ENCODE measurements at regions not wholly inside any gene's neighbourhood (a gene's known extent, or its start where the extent isn't known, plus 50 kb on each side); places are given as distances from the start of the nearest gene placed in this dataset.

GRCh38 chr1:238833919-238834318, 552.4 kb upstream of the CHRM3 start:
- Histone ChIP-seq H3K4me3 (replicated peaks in 1 of 3; ENCODE audit: insufficient read depth in 1 of 3, low read depth in 1 of 3, low read length in 3 of 3) (no peak overlapping the region), H3K36me3 (ENCODE audit: control insufficient read depth in 2 of 2, extremely low read depth in 1 of 2, insufficient read depth in 2 of 2, low read length in 2 of 2) (no peaks in the 10 kb centered on the region), H3K4me2 (ENCODE audit: insufficient read depth, low read length) (no peak overlapping the region), H2AFZ (ENCODE audit: low read depth, low read length) (no peak overlapping the region), H3K4me1 (ENCODE audit: control insufficient read depth, extremely low read depth, insufficient read depth, low read length) (no peaks in the 10 kb centered on the region), H3K79me2 (ENCODE audit: control insufficient read depth, insufficient read depth, low read length) (no peaks in the 10 kb centered on the region), H3K9me3 (replicated peaks; ENCODE audit: control insufficient read depth, insufficient read depth, low read length) (no peaks in the 10 kb centered on the region), H3K9ac (replicated peaks; ENCODE audit: extremely low read depth, insufficient read depth, low read length) (no peak overlapping the region), H3K27ac (ENCODE audit: insufficient read depth, low read depth, low read length) (no peak overlapping the region), H4K20me1 (replicated peaks; ENCODE audit: control insufficient read depth, extremely low read depth, insufficient read depth, low read length) (no peaks in the 10 kb centered on the region), H3K27me3 (ENCODE audit: control insufficient read depth in 2 of 2, insufficient read depth in 2 of 2, low read length in 2 of 2) (no peaks in the 10 kb centered on the region), H3K9me1 (replicated peaks; ENCODE audit: control insufficient read depth, extremely low read depth, insufficient read depth, low read length) (no peaks in the 10 kb centered on the region)
- no peak for FAIRE-seq
- ChIA-PET CTCF (no interaction called here), POLR2A (no interaction called here)
- intact Hi-C loops (cut with micrococcal nuclease): no loop called here
- TF ChIP-seq POLR2AphosphoS5 (IDR thresholded peaks at IDR 0.05; ENCODE audit: insufficient read depth, low read depth, low read length) (no peak), GATA2 (IDR thresholded peaks at IDR 0.05; ENCODE audit: insufficient read depth, insufficient read length, low read depth, low read length) (no peak), CTCF (IDR thresholded peaks at IDR 0.05; ENCODE audit: extremely low read depth in 1 of 2, insufficient read depth in 1 of 2, low read depth in 1 of 2, low read length in 2 of 2) (no peak), MYC (IDR thresholded peaks at IDR 0.05; ENCODE audit: low read depth, low read length) (no peak), POLR2A (IDR thresholded peaks at IDR 0.05; ENCODE audit: low read depth, low read length) (no peak), JUN (IDR thresholded peaks at IDR 0.05; ENCODE audit: borderline replicate concordance, insufficient read depth, insufficient read length, low read depth) (no peak), FOS (IDR thresholded peaks at IDR 0.05; ENCODE audit: borderline replicate concordance, insufficient read depth, low read length) (no peak), EZH2 (IDR thresholded peaks at IDR 0.05; ENCODE audit: borderline replicate concordance, low read depth, low read length, severe bottlenecking) (no peak)
- TF ChIP-seq, protein P1, sequence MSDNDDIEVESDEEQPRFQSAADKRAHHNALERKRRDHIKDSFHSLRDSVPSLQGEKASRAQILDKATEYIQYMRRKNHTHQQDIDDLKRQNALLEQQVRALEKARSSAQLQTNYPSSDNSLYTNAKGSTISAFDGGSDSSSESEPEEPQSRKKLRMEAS (IDR thresholded peaks at IDR 0.05; ENCODE audit: insufficient read depth, insufficient read length): no peak
- DNase-seq (ENCODE audit: low read depth, low spot score): no peak
- BruUV-seq (replicated peaks): no TSS peak
- dilution Hi-C loops (cut with MboI; ENCODE audit: extremely low pct_ligation_motif_present, low sequenced_read_pairs): no loop called here

All from endothelial cell of umbilical vein (primary cell).